ENCODE measurements at regions not wholly inside any gene's neighbourhood (a gene's known extent, or its start where the extent isn't known, plus 50 kb on each side); places are given as distances from the start of the nearest gene placed in this dataset.

GRCh38 chr18:25896956-25897355 is 193.5 kb downstream of the SS18 start:
- no peak for ATAC-seq (ENCODE audit: insufficient read depth, low read depth)
- DNase-seq, result no peak
- H3K36me3 ChIP-seq (ENCODE audit: insufficient read depth, low read length), result no peaks in the 10 kb centered on the region
- H3K4me3 ChIP-seq (ENCODE audit: low read depth in 1 of 2, low read length in 2 of 2), result no peak overlapping the region
- H3K9me3 ChIP-seq (ENCODE audit: insufficient read depth, low read length, severe bottlenecking), result no peaks in the 10 kb centered on the region
- no peak overlapping the region for H3K9ac ChIP-seq (ENCODE audit: low read depth, low read length)
- H4K20me1 ChIP-seq (ENCODE audit: insufficient read depth, low read length), result no peaks in the 10 kb centered on the region
- H2AFZ ChIP-seq (ENCODE audit: low read depth, low read length), result no peak overlapping the region
- TF ChIP-seq EZH2 (IDR thresholded peaks at IDR 0.05; ENCODE audit: borderline replicate concordance, low read depth, low read length, severe bottlenecking) (no peak), CTCF (IDR thresholded peaks at IDR 0.05; ENCODE audit: borderline replicate concordance, extremely low read depth, low read length, poor library complexity, severe bottlenecking) (no peak)
- H3K4me2 ChIP-seq (ENCODE audit: insufficient read depth, low read length), result no peak overlapping the region
- no peaks in the 10 kb centered on the region for H3K79me2 ChIP-seq (ENCODE audit: insufficient read depth, low read length)
- H3K27me3 ChIP-seq (ENCODE audit: insufficient read depth, low read length, poor library complexity), result peaks cover 13% of the 10 kb centered on the region
- no peak overlapping the region for H3K27ac ChIP-seq (ENCODE audit: low read length)
- H3K4me1 ChIP-seq (ENCODE audit: insufficient read depth, low read length), result no peaks in the 10 kb centered on the region

GRCh38 chr18:25896178-25896780 is 194.1 kb downstream of the SS18 start:
- TF ChIP-seq CTCF (IDR thresholded peaks at IDR 0.05; ENCODE audit: borderline replicate concordance, extremely low read depth, low read length, poor library complexity, severe bottlenecking), result peak; percentile 83
- no peak for TF ChIP-seq EZH2 (IDR thresholded peaks at IDR 0.05; ENCODE audit: borderline replicate concordance, low read depth, low read length, severe bottlenecking)
- Histone ChIP-seq H3K27me3 (ENCODE audit: insufficient read depth, low read length, poor library complexity) (peaks cover 13% of the 10 kb centered on the region), H3K9me3 (ENCODE audit: insufficient read depth, low read length, severe bottlenecking) (no peaks in the 10 kb centered on the region), H2AFZ (ENCODE audit: low read depth, low read length) (no peak overlapping the region), H3K9ac (ENCODE audit: low read depth, low read length) (no peak overlapping the region), H3K27ac (ENCODE audit: low read length) (no peak overlapping the region), H3K36me3 (ENCODE audit: insufficient read depth, low read length) (no peaks in the 10 kb centered on the region), H3K79me2 (ENCODE audit: insufficient read depth, low read length) (no peaks in the 10 kb centered on the region), H4K20me1 (ENCODE audit: insufficient read depth, low read length) (no peaks in the 10 kb centered on the region), H3K4me1 (ENCODE audit: insufficient read depth, low read length) (no peaks in the 10 kb centered on the region), H3K4me2 (ENCODE audit: insufficient read depth, low read length) (no peak overlapping the region), H3K4me3 (ENCODE audit: low read depth in 1 of 2, low read length in 2 of 2) (no peak overlapping the region)
- DNase-seq (peak; percentile 29), ATAC-seq (ENCODE audit: insufficient read depth, low read depth) (peak; percentile 79)

GRCh38 chr18:25895518-25895917 is 194.9 kb downstream of the SS18 start:
- Histone ChIP-seq H3K27me3 (ENCODE audit: insufficient read depth, low read length, poor library complexity) (peaks cover 13% of the 10 kb centered on the region), H3K79me2 (ENCODE audit: insufficient read depth, low read length) (no peaks in the 10 kb centered on the region), H3K9ac (ENCODE audit: low read depth, low read length) (no peak overlapping the region), H3K4me1 (ENCODE audit: insufficient read depth, low read length) (no peaks in the 10 kb centered on the region), H3K4me3 (ENCODE audit: low read depth in 1 of 2, low read length in 2 of 2) (no peak overlapping the region), H2AFZ (ENCODE audit: low read depth, low read length) (no peak overlapping the region), H3K9me3 (ENCODE audit: insufficient read depth, low read length, severe bottlenecking) (no peaks in the 10 kb centered on the region), H4K20me1 (ENCODE audit: insufficient read depth, low read length) (no peaks in the 10 kb centered on the region), H3K36me3 (ENCODE audit: insufficient read depth, low read length) (no peaks in the 10 kb centered on the region), H3K4me2 (ENCODE audit: insufficient read depth, low read length) (no peak overlapping the region), H3K27ac (ENCODE audit: low read length) (no peak overlapping the region)
- no peak for ATAC-seq (ENCODE audit: insufficient read depth, low read depth)
- TF ChIP-seq EZH2 (IDR thresholded peaks at IDR 0.05; ENCODE audit: borderline replicate concordance, low read depth, low read length, severe bottlenecking) (no peak), CTCF (IDR thresholded peaks at IDR 0.05; ENCODE audit: borderline replicate concordance, extremely low read depth, low read length, poor library complexity, severe bottlenecking) (no peak)
- DNase-seq, result no peak
